Stimulated activated naive CD4-positive, alpha-beta T cell (primary cell): ENCODE measurements at regions not wholly inside any gene's neighbourhood (a gene's known extent, or its start where the extent isn't known, plus 50 kb on each side); places are given as distances from the start of the nearest gene placed in this dataset.
A peak's percentile ranks its signal among the peaks of the same experiment; 100 is the strongest.
"Not testable (repeated sequence)": the region's sequence is repeated elsewhere in the genome, so short reads cannot be mapped to it uniquely, and the experiment has no call there.

Source experiments
- DNase-seq, 6 experiments: peaks; one replicate each; lab custom pipeline; 2025; lab: John Stamatoyannopoulos, UW

- no peak for DNase-seq
Measured at GRCh38 chr17:70519300-70519699, 350.0 kb downstream of the KCNJ2 start.

- DNase-seq = no peak
Measured at GRCh38 chr17:70520447-70520846, 351.1 kb downstream of the KCNJ2 start.

DNA sequence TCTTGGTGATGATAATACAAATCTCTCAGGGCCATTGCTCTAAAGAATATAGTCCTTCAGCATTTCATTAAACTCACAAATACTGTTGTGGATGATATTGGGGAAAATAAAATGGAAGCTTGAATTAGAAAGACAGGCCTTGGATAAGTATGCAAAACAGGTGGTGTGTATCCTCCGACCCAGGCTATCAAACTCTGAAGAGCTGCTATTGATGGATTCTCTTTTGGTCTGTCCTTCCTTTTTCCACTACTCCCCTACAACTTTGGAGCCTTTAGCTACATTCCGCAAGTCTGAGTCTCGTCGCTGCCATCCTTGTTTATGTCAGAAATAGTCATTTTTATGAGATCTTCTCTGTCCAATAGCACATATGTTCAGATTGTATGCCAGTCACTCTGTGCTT lies 351.6 kb downstream of the KCNJ2 start:
- DNase-seq = no peak

DNA sequence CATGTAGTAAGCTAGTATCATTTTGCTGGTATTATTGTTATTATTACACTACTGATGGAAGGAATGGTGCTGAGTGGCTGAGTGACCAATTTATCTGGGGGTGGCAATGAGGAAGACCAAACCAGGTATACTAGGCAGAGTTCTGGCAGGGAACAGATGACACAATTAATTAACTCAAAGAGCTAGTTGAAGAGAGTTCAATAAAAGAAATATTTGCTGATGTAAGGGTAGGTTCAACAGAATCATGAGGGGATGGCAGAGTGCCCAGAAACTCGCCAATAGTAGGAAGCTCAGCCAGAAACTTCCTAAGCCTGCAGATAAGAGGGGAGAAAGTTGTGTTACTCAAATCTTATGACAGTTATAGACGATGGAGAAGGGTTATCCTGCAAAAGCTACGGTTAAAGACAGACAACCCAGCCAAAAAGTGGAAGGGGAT lies 352.5 kb downstream of the KCNJ2 start:
- DNase-seq = no peak

DNA sequence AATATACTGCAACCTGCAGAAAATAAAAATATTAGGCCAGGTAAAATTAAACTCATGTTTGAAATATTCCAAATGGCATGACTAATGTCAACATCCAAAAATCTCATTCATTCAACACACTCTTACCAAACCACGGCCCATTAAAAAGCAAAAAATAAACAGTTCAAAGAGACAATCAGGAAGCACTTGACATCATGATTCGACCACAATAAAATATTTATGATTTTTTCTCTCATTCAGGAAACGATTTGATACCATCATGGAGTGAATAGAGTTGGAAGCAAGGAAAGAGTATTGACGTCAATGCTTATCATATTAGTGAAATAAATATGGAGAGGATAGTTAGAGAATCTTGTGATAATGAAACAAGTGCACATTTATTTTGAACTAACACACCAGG lies 354.1 kb downstream of the KCNJ2 start:
- no peak for DNase-seq

- DNase-seq = not testable (repeated sequence)
Measured at GRCh38 chr17:70525035-70525434, 355.7 kb downstream of the KCNJ2 start.

GRCh38 chr17:70525961-70526360 lies 356.6 kb downstream of the KCNJ2 start:
- DNase-seq = no peak

- no peak for DNase-seq
Measured at GRCh38 chr17:70527364-70527888, 358.1 kb downstream of the KCNJ2 start.

DNA sequence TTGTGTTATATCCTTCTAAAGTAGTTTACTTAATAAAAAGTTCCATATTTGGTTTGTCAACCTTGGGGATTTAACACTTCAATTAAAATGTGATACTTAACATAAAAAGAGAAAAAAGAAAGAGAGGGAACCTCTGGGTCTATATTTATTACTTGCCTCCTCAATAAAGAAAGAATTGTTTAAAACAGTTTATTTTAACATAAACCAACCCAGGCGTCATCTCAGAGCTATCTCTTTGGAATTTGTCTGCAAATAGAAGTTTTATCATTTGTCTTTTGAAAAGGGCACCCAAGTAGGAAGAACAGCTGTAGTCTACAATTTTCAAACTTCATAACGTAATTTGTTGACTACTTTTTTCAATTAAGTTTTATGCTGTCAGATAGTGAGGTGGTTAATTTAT lies 364.1 kb downstream of the KCNJ2 start:
- no peak for DNase-seq

DNA sequence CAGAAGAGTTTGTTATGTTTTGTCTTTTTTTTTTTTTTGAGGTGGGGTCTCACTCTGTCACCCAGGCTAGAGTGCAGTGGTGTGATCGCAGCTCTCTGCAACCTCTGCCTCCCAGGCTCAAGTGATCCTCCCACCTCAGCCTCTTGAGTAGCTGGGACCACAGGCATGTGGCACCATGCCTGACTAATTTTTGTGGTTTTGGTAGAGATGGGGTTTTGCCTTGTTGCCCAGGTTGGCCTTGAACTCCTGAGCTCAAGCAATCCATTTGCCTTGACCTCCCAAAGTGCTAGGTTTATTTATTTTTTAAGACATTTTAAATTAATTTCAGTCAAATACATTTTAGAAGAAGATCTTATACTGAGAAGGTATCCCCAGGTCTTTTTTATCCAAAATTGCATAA lies 366.7 kb downstream of the KCNJ2 start:
- DNase-seq = no peak

- no peak for DNase-seq
Measured at GRCh38 chr17:70539132-70539924, 370.0 kb downstream of the KCNJ2 start.

GRCh38 chr17:70542876-70543275 lies 373.5 kb downstream of the KCNJ2 start:
- DNase-seq = no peak

DNA sequence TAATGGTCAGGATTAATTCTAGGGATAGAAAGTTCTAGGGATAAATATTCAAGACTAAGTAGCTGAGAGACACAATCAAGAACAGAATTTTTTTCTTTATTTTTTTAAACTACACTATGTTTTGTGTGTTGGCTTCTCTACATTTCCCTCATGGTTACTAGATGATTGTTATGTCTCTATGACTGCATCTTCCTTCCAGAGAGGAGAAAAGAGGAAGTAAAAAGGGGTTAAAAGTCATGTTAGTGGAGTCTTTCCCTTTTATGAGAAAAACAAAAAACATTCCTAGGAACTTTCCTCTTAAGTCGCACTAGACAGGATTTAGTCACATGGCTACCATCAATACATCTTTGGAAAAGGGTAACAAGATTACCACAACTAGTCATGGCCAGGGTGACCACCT lies 375.0 kb downstream of the KCNJ2 start:
- DNase-seq = no peak

DNA sequence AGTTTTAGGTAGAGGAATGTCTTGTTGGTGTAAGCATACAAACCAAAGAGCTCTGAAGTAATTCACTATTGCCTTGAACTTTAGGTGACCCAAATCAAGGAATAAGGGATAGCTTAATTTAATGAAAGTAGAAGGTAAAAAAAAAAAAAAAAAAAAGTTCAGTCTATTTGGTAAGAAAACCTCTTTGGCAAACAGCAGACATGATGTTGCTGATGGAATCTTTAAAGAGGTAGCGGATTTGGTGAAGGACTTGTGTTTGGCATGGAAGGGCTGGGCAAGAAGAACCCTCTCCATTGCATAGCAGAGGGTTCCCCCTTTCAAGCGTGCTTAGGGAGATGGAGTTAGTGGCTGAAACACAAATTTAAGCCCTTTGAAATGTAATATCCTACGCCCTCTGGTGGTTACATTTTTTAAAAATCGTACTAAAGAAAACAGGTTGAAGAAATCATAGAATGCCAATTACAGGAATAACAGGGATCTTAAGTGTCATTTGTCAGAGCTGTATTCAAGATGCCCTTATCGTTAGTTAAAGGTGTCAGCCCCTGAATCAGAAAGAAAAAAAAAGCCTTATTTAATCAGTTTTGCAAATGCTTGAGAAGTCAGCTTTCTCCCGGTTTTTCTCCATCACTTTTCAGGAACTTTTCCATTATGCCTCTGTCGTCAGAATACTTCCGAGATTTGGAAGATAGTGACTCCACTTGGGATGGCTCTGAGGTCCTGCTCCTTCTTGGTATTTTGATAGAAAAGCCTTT lies 383.1 kb downstream of the KCNJ2 start:
- DNase-seq = peak in 1 of 6 experiments; percentile 12

DNA sequence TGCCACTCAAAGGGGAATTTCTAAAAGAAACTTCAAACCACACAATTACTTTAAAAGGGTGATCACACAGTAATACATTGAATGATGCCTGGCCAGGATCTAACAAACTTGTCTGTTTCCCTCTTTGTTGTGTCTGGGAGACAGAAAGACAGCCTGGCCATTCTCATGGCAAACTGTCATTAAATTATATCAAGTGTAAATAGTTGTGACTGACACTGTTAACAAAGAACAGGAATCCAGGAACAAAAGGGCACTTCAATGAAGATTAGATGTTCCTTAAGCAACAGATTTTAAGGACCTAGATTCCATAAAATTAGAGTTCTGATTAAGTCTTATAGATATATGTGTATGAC lies 383.6 kb downstream of the KCNJ2 start:
- DNase-seq = no peak

DNA sequence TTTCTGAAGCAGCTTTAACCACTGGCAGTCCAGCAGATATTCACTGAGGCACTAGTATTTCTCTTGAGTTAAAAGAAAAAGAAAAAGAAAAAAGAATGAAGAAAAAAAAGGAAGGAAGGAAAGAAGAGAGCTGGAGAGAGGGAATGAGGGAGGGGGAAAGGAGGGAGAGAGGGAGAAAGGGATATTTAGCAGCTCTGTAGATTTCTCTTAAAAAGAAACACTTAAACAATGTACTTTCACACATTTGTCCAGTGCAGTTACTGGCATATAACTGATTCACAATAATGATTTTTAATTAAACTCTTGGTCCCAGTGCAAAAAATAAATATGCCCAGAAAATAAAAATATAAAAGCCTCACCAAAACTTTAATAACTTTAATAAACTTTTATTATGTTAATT lies 386.4 kb downstream of the KCNJ2 start:
- DNase-seq = no peak

DNA sequence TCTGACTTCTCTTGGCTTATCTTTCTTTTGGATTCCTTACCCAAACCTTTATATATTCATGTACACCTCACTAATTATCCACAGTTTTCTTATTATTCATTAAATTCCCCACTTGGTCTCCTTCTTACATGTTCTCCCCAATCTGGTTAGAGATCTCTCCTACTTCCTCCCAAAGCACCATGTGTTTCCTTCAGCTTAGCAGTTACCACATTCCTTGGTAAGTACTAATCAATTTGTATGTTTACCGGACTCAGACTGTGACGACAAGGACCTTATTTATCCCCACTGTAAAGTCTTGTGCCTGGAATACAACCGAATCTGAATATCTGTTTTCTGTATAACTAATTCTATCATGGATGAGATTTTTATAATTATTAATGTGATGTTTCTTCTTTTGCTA lies 389.5 kb downstream of the KCNJ2 start:
- no peak for DNase-seq

DNA sequence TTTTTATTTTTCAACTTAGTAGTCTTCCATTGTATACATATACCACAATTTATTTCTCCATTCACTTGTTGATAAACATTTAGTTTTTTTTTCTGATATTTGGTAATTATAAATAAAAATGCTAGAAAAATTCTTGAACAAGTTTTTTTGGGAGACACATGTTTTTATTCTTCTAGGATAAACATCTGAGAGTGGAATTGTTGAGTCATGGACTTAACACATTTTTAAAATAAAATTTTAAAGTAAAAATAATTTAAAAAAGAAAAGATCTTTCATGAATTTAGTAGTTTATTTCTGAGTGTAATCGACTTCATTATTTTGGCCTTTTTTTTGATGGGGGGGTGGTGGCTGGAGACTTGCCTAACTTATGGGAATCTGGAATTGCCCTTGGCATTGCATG lies 391.1 kb downstream of the KCNJ2 start:
- DNase-seq = no peak

- no peak for DNase-seq
Measured at GRCh38 chr17:70562137-70562536, 392.8 kb downstream of the KCNJ2 start.

GRCh38 chr17:70563281-70563820 lies 394.0 kb downstream of the KCNJ2 start:
- DNase-seq = no peak

DNA sequence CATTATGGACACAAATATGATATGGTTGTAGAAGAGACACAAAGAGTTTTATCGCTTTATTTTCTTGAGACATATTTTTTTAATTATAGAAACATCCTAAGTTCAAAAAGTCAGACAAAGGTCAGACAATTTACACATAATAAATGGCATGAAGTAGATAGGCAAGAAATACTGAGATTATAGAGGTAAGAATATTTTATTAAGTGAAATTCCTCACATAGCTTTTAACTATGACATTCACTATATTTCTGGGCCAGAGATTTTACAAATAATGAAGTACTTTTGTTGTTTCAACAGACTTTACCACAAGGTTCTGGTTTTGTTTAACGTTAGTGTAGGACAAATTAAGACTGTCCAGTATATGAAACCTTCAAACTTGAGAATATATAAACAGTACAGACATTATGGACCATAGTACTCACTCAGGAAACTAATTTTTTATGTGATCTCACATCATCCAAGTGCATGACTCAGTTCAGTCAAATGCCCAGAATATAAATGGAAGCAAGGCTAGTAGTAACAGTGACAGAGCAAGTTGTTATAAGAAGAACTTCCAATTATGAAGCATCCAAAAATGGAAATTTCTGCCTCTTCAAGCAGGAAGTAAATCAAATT lies 394.8 kb downstream of the KCNJ2 start:
- no peak for DNase-seq

GRCh38 chr17:70569128-70569527 lies 399.8 kb downstream of the KCNJ2 start:
- DNase-seq = no peak

GRCh38 chr17:70577456-70577855 lies 408.1 kb downstream of the KCNJ2 start:
- no peak for DNase-seq
